H1 (cell line): ENCODE measurements at regions not wholly inside any gene's neighbourhood (a gene's known extent, or its start where the extent isn't known, plus 50 kb on each side); places are given as distances from the start of the nearest gene placed in this dataset.

Experiments
- HDAC6 ChIP-seq: IDR thresholded peaks from one replicate; pipeline ENCODE4 v1.7.1; 2012; ENCODE audit warnings: low read depth, mild to moderate bottlenecking, inconsistent platforms, low read length, moderate library complexity
- TF ChIP-seq, protein P1 (sequence below): IDR thresholded peaks from 2 replicates; pipeline ENCODE4 v1.6.1; 2011; ENCODE audit warnings: low read depth, mild to moderate bottlenecking, low read length; ENCODE audit not compliant: insufficient read depth

DNA sequence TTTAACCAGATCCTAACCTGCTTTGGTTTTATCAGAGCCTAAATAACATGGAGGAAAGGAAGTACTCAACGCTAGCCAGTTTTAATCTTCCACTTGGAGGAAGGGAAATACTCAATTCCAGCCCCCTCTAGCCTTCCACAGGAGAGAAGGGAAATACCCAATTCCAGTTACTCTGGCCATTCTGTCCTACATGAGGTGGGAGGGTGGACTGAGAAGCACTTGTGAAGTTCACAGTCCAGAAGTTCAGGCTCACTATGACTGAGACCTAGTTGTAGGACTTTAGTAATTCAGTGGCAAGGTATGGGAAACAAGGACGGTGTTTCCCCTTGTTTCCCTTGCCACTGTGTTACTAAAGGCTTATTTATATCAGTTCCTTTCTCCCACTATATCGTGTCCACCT lies 672.0 kb downstream of the RFPL4B start (continued):
- TF ChIP-seq, protein P1, sequence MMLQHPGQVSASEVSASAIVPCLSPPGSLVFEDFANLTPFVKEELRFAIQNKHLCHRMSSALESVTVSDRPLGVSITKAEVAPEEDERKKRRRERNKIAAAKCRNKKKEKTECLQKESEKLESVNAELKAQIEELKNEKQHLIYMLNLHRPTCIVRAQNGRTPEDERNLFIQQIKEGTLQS: no peak
- no peak for TF ChIP-seq HDAC6
- TF ChIP-seq, all 59 proteins: peak for 0
